ENCODE measurements at regions not wholly inside any gene's neighbourhood (a gene's known extent, or its start where the extent isn't known, plus 50 kb on each side); places are given as distances from the start of the nearest gene placed in this dataset.

GRCh38 chr14:104395276-104395675 lies 184.3 kb upstream of the C14orf180 start:
- Histone ChIP-seq H3K27me3 (ENCODE audit: control insufficient read depth in 2 of 2, insufficient read depth in 2 of 2, low read length in 2 of 2) (peaks cover 5 to 50% of the 10 kb centered on the region in 2 experiments; a peak in 4 of 5 replicates), H2AFZ (ENCODE audit: low read depth, low read length) (no peak overlapping the region), H3K36me3 (ENCODE audit: control insufficient read depth, insufficient read depth, low read length) (no peaks in the 10 kb centered on the region), H3K4me2 (ENCODE audit: insufficient read depth, low read length) (no peak overlapping the region), H3K9me1 (ENCODE audit: control insufficient read depth, insufficient read depth, low read length) (no peaks in the 10 kb centered on the region), H3K9me3 (replicated peaks; ENCODE audit: control insufficient read depth, insufficient read depth, low read depth, low read length) (no peaks in the 10 kb centered on the region), H3K9ac (ENCODE audit: insufficient read depth in 1 of 2, low read depth in 2 of 2, low read length in 2 of 2) (no peak overlapping the region), H3K79me2 (ENCODE audit: control insufficient read depth, insufficient read depth, low read length) (no peaks in the 10 kb centered on the region), H4K20me1 (replicated peaks; ENCODE audit: control insufficient read depth, insufficient read depth, low read length) (no peaks in the 10 kb centered on the region), H3K4me1 (replicated peaks in 1 of 2; ENCODE audit: control insufficient read depth in 2 of 2, insufficient read depth in 2 of 2, low read length in 2 of 2) (no peaks in the 10 kb centered on the region), H3K4me3 (no peak overlapping the region), H3K27ac (ENCODE audit: extremely low read depth, low read depth, low read length) (no peak overlapping the region)
- no peak for FAIRE-seq
- TF ChIP-seq PRDM10 (IDR thresholded peaks at IDR 0.05; ENCODE audit: partially characterized antibody): no peak
- no peak for TF ChIP-seq CBFA2T3 (IDR thresholded peaks at IDR 0.05)
- POLR2A ChIA-PET: no interaction called here
- intact Hi-C loops (cut with micrococcal nuclease): no loop called here
- no peak for ATAC-seq
- no TSS peak for BruUV-seq (replicated peaks)
- in situ Hi-C loops (cut with MboI): no loop called here
- WGBS (ENCODE audit: insufficient coverage, low coverage, missing lambda C conversion rate): 0% methylated on average over 5 of the region's 6 CpGs
- DNase-seq (ENCODE audit: extremely low read depth in 1 of 4, low spot score in 3 of 4): no peak
- CTCF ChIA-PET (ENCODE audit: low intra/inter-chr PET ratio): no interaction called here

Data from K562 (cell line).